Stimulated activated CD4-positive, alpha-beta T cell treated with anti-CD3 and anti-CD28 coated beads, Interleukin-4, amount 100 ng/mL, for 1 hour (primary cell): ENCODE measurements at regions not wholly inside any gene's neighbourhood (a gene's known extent, or its start where the extent isn't known, plus 50 kb on each side); places are given as distances from the start of the nearest gene placed in this dataset.
"Not testable (repeated sequence)": the region's sequence is repeated elsewhere in the genome, so short reads cannot be mapped to it uniquely, and the experiment has no call there.

ENCODE experiments used
- DNase-seq: peaks from one replicate; pipeline ENCODE4 v3.0.0-alpha.2; 2020

GRCh38 chr2:12486205-12487118 is 230.3 kb upstream of the TRIB2 start:
- no peak for DNase-seq

- no peak for DNase-seq
Measured at GRCh38 chr2:12487253-12488004, 229.3 kb upstream of the TRIB2 start.

- peak; percentile 35 for DNase-seq
Measured at GRCh38 chr2:12488352-12489318, 228.1 kb upstream of the TRIB2 start.

- DNase-seq, result no peak
Measured at GRCh38 chr2:12490641-12491040, 226.1 kb upstream of the TRIB2 start.

- DNase-seq, result not testable (repeated sequence)
Measured at GRCh38 chr2:12492360-12492759, 224.4 kb upstream of the TRIB2 start.

GRCh38 chr2:12493031-12493513 is 223.7 kb upstream of the TRIB2 start:
- DNase-seq, result peak; percentile 30

- DNase-seq, result no peak
Measured at GRCh38 chr2:12495247-12495868, 221.4 kb upstream of the TRIB2 start.

GRCh38 chr2:12498286-12498685 is 218.4 kb upstream of the TRIB2 start:
- no peak for DNase-seq

GRCh38 chr2:12498704-12499103 is 218.0 kb upstream of the TRIB2 start:
- DNase-seq, result no peak

GRCh38 chr2:12500899-12501298 is 215.8 kb upstream of the TRIB2 start:
- no peak for DNase-seq

- DNase-seq, result peak; percentile 69
Measured at GRCh38 chr2:12501469-12502158, 215.1 kb upstream of the TRIB2 start.

GRCh38 chr2:12502759-12503158 is 214.0 kb upstream of the TRIB2 start:
- DNase-seq, result peak; percentile 35

- no peak for DNase-seq
Measured at GRCh38 chr2:12504443-12504842, 212.3 kb upstream of the TRIB2 start.

GRCh38 chr2:12506846-12507245 is 209.9 kb upstream of the TRIB2 start:
- no peak for DNase-seq

GRCh38 chr2:12507295-12507694 is 209.4 kb upstream of the TRIB2 start:
- DNase-seq, result peak; percentile 74

- no peak for DNase-seq
Measured at GRCh38 chr2:12510070-12510469, 206.7 kb upstream of the TRIB2 start.

- DNase-seq, result no peak
Measured at GRCh38 chr2:12513339-12513738, 203.4 kb upstream of the TRIB2 start.

GRCh38 chr2:12514168-12514567 is 202.6 kb upstream of the TRIB2 start:
- no peak for DNase-seq

- no peak for DNase-seq
Measured at GRCh38 chr2:12514631-12515437, 201.9 kb upstream of the TRIB2 start.

GRCh38 chr2:12515871-12516270 is 200.9 kb upstream of the TRIB2 start:
- DNase-seq, result no peak
